ENCODE measurements at regions not wholly inside any gene's neighbourhood (a gene's known extent, or its start where the extent isn't known, plus 50 kb on each side); places are given as distances from the start of the nearest gene placed in this dataset.

DNA sequence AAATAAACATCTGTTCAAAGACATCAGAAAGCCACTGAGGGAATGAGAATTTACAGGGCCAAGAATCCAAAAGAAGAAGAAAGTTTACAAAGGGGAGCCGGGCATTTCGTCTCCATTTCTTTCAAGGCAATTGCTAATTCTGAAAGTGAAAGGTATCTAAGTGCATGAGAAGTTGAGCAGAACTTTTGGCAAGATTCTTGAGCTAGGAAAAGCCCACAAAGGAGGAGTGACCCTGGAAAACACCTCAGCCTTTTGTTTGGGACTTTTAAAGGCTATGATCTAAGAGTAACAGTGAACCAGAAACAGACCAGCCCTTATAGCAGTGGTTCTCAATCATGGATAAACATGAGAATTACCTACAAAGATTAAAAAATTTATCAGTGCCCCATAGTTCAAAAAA lies 87.4 kb downstream of the MDH1 start (continued):
- no peak for TF ChIP-seq ATF7 (IDR thresholded peaks at IDR 0.05; ENCODE audit: low read depth)
- peak; percentile 84 for TF ChIP-seq EED (IDR thresholded peaks at IDR 0.05; ENCODE audit: low read depth)
- no peak for TF ChIP-seq NR2C1 (IDR thresholded peaks at IDR 0.05)
- TF ChIP-seq RB1 (IDR thresholded peaks at IDR 0.05; ENCODE audit: borderline replicate concordance), result no peak
- TF ChIP-seq, protein P1, sequence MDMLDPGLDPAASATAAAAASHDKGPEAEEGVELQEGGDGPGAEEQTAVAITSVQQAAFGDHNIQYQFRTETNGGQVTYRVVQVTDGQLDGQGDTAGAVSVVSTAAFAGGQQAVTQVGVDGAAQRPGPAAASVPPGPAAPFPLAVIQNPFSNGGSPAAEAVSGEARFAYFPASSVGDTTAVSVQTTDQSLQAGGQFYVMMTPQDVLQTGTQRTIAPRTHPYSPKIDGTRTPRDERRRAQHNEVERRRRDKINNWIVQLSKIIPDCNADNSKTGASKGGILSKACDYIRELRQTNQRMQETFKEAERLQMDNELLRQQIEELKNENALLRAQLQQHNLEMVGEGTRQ (IDR thresholded peaks at IDR 0.05; ENCODE audit: borderline replicate concordance, low read depth, low read length), result no peak
- TF ChIP-seq EZH2 (IDR thresholded peaks at IDR 0.05; ENCODE audit: borderline replicate concordance, control insufficient read depth, low read depth, low read length), result no peak
- no peak for TF ChIP-seq NFYB (IDR thresholded peaks at IDR 0.05; ENCODE audit: insufficient read depth, low read depth, low read length)
- TF ChIP-seq, protein P2, sequence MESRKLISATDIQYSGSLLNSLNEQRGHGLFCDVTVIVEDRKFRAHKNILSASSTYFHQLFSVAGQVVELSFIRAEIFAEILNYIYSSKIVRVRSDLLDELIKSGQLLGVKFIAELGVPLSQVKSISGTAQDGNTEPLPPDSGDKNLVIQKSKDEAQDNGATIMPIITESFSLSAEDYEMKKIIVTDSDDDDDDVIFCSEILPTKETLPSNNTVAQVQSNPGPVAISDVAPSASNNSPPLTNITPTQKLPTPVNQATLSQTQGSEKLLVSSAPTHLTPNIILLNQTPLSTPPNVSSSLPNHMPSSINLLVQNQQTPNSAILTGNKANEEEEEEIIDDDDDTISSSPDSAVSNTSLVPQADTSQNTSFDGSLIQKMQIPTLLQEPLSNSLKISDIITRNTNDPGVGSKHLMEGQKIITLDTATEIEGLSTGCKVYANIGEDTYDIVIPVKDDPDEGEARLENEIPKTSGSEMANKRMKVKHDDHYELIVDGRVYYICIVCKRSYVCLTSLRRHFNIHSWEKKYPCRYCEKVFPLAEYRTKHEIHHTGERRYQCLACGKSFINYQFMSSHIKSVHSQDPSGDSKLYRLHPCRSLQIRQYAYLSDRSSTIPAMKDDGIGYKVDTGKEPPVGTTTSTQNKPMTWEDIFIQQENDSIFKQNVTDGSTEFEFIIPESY (IDR thresholded peaks at IDR 0.05), result no peak
- TF ChIP-seq ESRRA (IDR thresholded peaks at IDR 0.05; ENCODE audit: low read length), result no peak
- TF ChIP-seq RUNX3 (IDR thresholded peaks at IDR 0.05; ENCODE audit: low read length), result peak; percentile 44; the same call in 1 of the 2 replicates
- TF ChIP-seq MEF2A (IDR thresholded peaks at IDR 0.05; ENCODE audit: insufficient read depth, low read depth, low read length), result 0 out of 2 replicates have a peak, but pooled peaks have one; percentile 34
- TF ChIP-seq, protein P3, sequence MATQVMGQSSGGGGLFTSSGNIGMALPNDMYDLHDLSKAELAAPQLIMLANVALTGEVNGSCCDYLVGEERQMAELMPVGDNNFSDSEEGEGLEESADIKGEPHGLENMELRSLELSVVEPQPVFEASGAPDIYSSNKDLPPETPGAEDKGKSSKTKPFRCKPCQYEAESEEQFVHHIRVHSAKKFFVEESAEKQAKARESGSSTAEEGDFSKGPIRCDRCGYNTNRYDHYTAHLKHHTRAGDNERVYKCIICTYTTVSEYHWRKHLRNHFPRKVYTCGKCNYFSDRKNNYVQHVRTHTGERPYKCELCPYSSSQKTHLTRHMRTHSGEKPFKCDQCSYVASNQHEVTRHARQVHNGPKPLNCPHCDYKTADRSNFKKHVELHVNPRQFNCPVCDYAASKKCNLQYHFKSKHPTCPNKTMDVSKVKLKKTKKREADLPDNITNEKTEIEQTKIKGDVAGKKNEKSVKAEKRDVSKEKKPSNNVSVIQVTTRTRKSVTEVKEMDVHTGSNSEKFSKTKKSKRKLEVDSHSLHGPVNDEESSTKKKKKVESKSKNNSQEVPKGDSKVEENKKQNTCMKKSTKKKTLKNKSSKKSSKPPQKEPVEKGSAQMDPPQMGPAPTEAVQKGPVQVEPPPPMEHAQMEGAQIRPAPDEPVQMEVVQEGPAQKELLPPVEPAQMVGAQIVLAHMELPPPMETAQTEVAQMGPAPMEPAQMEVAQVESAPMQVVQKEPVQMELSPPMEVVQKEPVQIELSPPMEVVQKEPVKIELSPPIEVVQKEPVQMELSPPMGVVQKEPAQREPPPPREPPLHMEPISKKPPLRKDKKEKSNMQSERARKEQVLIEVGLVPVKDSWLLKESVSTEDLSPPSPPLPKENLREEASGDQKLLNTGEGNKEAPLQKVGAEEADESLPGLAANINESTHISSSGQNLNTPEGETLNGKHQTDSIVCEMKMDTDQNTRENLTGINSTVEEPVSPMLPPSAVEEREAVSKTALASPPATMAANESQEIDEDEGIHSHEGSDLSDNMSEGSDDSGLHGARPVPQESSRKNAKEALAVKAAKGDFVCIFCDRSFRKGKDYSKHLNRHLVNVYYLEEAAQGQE (IDR thresholded peaks at IDR 0.05; ENCODE audit: low read depth, low read length), result no peak
- TF ChIP-seq, protein P4, sequence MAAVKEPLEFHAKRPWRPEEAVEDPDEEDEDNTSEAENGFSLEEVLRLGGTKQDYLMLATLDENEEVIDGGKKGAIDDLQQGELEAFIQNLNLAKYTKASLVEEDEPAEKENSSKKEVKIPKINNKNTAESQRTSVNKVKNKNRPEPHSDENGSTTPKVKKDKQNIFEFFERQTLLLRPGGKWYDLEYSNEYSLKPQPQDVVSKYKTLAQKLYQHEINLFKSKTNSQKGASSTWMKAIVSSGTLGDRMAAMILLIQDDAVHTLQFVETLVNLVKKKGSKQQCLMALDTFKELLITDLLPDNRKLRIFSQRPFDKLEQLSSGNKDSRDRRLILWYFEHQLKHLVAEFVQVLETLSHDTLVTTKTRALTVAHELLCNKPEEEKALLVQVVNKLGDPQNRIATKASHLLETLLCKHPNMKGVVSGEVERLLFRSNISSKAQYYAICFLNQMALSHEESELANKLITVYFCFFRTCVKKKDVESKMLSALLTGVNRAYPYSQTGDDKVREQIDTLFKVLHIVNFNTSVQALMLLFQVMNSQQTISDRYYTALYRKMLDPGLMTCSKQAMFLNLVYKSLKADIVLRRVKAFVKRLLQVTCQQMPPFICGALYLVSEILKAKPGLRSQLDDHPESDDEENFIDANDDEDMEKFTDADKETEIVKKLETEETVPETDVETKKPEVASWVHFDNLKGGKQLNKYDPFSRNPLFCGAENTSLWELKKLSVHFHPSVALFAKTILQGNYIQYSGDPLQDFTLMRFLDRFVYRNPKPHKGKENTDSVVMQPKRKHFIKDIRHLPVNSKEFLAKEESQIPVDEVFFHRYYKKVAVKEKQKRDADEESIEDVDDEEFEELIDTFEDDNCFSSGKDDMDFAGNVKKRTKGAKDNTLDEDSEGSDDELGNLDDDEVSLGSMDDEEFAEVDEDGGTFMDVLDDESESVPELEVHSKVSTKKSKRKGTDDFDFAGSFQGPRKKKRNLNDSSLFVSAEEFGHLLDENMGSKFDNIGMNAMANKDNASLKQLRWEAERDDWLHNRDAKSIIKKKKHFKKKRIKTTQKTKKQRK (IDR thresholded peaks at IDR 0.05; ENCODE audit: low read depth, low read length), result no peak
- no peak for TF ChIP-seq NFYA (IDR thresholded peaks at IDR 0.05; ENCODE audit: borderline replicate concordance, low read depth, low read length)
- TF ChIP-seq SIX5 (IDR thresholded peaks at IDR 0.05; ENCODE audit: low read depth, low read length, severe bottlenecking), result no peak
- TF ChIP-seq SIN3A (IDR thresholded peaks at IDR 0.05; ENCODE audit: low read depth, low read length), result no peak
- peak in 1 of 2 experiments; percentile 40; a peak in 1 of 4 replicates for TF ChIP-seq IKZF2 (IDR thresholded peaks at IDR 0.05)
- TF ChIP-seq, protein P5, sequence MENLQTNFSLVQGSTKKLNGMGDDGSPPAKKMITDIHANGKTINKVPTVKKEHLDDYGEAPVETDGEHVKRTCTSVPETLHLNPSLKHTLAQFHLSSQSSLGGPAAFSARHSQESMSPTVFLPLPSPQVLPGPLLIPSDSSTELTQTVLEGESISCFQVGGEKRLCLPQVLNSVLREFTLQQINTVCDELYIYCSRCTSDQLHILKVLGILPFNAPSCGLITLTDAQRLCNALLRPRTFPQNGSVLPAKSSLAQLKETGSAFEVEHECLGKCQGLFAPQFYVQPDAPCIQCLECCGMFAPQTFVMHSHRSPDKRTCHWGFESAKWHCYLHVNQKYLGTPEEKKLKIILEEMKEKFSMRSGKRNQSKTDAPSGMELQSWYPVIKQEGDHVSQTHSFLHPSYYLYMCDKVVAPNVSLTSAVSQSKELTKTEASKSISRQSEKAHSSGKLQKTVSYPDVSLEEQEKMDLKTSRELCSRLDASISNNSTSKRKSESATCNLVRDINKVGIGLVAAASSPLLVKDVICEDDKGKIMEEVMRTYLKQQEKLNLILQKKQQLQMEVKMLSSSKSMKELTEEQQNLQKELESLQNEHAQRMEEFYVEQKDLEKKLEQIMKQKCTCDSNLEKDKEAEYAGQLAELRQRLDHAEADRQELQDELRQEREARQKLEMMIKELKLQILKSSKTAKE (IDR thresholded peaks at IDR 0.05; ENCODE audit: low read depth, poor library complexity, severe bottlenecking), result no peak
- no peak for TF ChIP-seq MTA3 (IDR thresholded peaks at IDR 0.05; ENCODE audit: borderline replicate concordance, low read length)
- TF ChIP-seq KLF5 (IDR thresholded peaks at IDR 0.05; ENCODE audit: partially characterized antibody), result no peak

All from GM12878 (cell line).